MM.1S (cell line): ENCODE measurements at regions not wholly inside any gene's neighbourhood (a gene's known extent, or its start where the extent isn't known, plus 50 kb on each side); places are given as distances from the start of the nearest gene placed in this dataset.

Experiments
- DNase-seq: peaks from one replicate; pipeline ENCODE4 v3.0.0-alpha.2; 2015
- H2AFZ ChIP-seq: fragments of 300-600 bp; sonication (generic); 2 replicates; pipeline ENCODE4 v1.6.0; 2016; ENCODE audit warnings: antibody characterized with exemption, low read length
- H3F3A ChIP-seq: fragments of 300-600 bp; sonication (generic); 2 replicates; pipeline ENCODE4 v1.6.1; 2016; ENCODE audit warnings: mild to moderate bottlenecking, antibody characterized with exemption, low read length, moderate library complexity, mixed read lengths; ENCODE audit not compliant: insufficient read depth
- H3K27ac ChIP-seq: fragments of 300-600 bp; sonication (generic); 2 replicates; pipeline ENCODE4 v1.5.1; 2016; ENCODE audit warnings: mild to moderate bottlenecking, low read length
- H3K27me3 ChIP-seq: fragments of 300-600 bp; sonication (generic); replicated peaks from 2 replicates; pipeline ENCODE4 v1.6.0; 2016; ENCODE audit warnings: low read length; ENCODE audit not compliant: insufficient read depth
- H3K36me3 ChIP-seq: fragments of 300-600 bp; sonication (generic); replicated peaks from 2 replicates; pipeline ENCODE4 v1.6.1; 2016; ENCODE audit warnings: mild to moderate bottlenecking, low read length, mixed read lengths; ENCODE audit not compliant: insufficient read depth
- H3K4me1 ChIP-seq: fragments of 300-600 bp; sonication (generic); 2 replicates; pipeline ENCODE4 v1.6.1; 2016; ENCODE audit warnings: low read length, mixed read lengths
- H3K4me2 ChIP-seq: fragments of 300-600 bp; sonication (generic); 2 replicates; pipeline ENCODE4 v1.6.0; 2016; ENCODE audit warnings: low read depth, low read length
- H3K4me3 ChIP-seq: fragments of 300-600 bp; sonication (generic); 2 replicates; pipeline ENCODE4 v1.5.1; 2016; ENCODE audit warnings: low read length, mixed read lengths
- H3K79me2 ChIP-seq: fragments of 300-600 bp; sonication (generic); 2 replicates; pipeline ENCODE4 v1.6.1; 2016; ENCODE audit warnings: mixed run types, low read length, mixed read lengths
- H3K9ac ChIP-seq: fragments of 300-600 bp; sonication (generic); 2 replicates; pipeline ENCODE4 v1.6.1; 2016; ENCODE audit warnings: low read length, mixed read lengths
- H3K9me2 ChIP-seq: fragments of 300-600 bp; sonication (generic); replicated peaks from 2 replicates; pipeline ENCODE4 v1.6.1; 2016; ENCODE audit warnings: mild to moderate bottlenecking, low read length, mixed read lengths; ENCODE audit not compliant: insufficient read depth
- H3K9me3 ChIP-seq: fragments of 300-600 bp; sonication (generic); replicated peaks from 2 replicates; pipeline ENCODE4 v1.6.1; 2016; ENCODE audit warnings: mild to moderate bottlenecking, low read length, mixed read lengths; ENCODE audit not compliant: insufficient read depth
- H4K20me1 ChIP-seq: fragments of 300-600 bp; sonication (generic); 2 replicates; pipeline ENCODE4 v1.6.1; 2016; ENCODE audit warnings: mild to moderate bottlenecking, low read length, moderate library complexity, mixed read lengths; ENCODE audit not compliant: insufficient read depth
- CTCF ChIP-seq: fragments of 300-600 bp; sonication (generic); IDR thresholded peaks from 2 replicates; pipeline ENCODE4 v1.5.1; 2016; ENCODE audit warnings: antibody characterized with exemption, low read length, mixed read lengths
- EZH2 ChIP-seq: fragments of 300-600 bp; sonication (generic); optimal IDR thresholded peaks from 2 replicates; pipeline ENCODE3; 2017; ENCODE audit warnings: low read depth, mild to moderate bottlenecking, antibody characterized with exemption, low read length, mixed read lengths
- EZH2phosphoT487 ChIP-seq: fragments of 300-600 bp; sonication (generic); IDR thresholded peaks from 2 replicates; pipeline ENCODE4 v1.6.1; 2018; ENCODE audit warnings: antibody characterized with exemption, low read length

GRCh38 chr9:91034521-91034920 is 232.9 kb downstream of the SYK start:
- no peaks in the 10 kb centered on the region for H4K20me1 ChIP-seq
- no peaks in the 10 kb centered on the region for H3K9me3 ChIP-seq
- H2AFZ ChIP-seq = no peak overlapping the region
- peaks cover 42% of the 10 kb centered on the region for H3F3A ChIP-seq
- H3K9me2 ChIP-seq = no peaks in the 10 kb centered on the region
- H3K4me2 ChIP-seq = peak overlapping the region; percentile 80
- no peaks in the 10 kb centered on the region for H3K27me3 ChIP-seq
- H3K4me1 ChIP-seq = peaks cover 50% of the 10 kb centered on the region
- peak overlapping the region; percentile 100 for H3K27ac ChIP-seq
- TF ChIP-seq CTCF (no peak), EZH2 (no peak), EZH2phosphoT487 (no peak)
- no peaks in the 10 kb centered on the region for H3K79me2 ChIP-seq
- H3K9ac ChIP-seq = peak overlapping the region; percentile 91
- no peaks in the 10 kb centered on the region for H3K36me3 ChIP-seq
- peak; percentile 86 for DNase-seq
- peak overlapping the region; percentile 9; the same call in 1 of the 2 replicates for H3K4me3 ChIP-seq

- no peaks in the 10 kb centered on the region for H3K79me2 ChIP-seq
- peak overlapping the region; percentile 26; the same call in 1 of the 2 replicates for H3K4me3 ChIP-seq
- peak overlapping the region; percentile 100 for H3K27ac ChIP-seq
- no peaks in the 10 kb centered on the region for H3K27me3 ChIP-seq
- no peak for TF ChIP-seq EZH2
- no peak for TF ChIP-seq EZH2phosphoT487
- TF ChIP-seq CTCF = no peak
- peak overlapping the region; percentile 80 for H3K4me2 ChIP-seq
- H3K9me3 ChIP-seq = no peaks in the 10 kb centered on the region
- peak overlapping the region; percentile 91 for H3K9ac ChIP-seq
- H2AFZ ChIP-seq = no peak overlapping the region
- H3K36me3 ChIP-seq = no peaks in the 10 kb centered on the region
- peaks cover 50% of the 10 kb centered on the region for H3K4me1 ChIP-seq
- H3F3A ChIP-seq = peaks cover 42% of the 10 kb centered on the region
- peak; percentile 91 for DNase-seq
- no peaks in the 10 kb centered on the region for H3K9me2 ChIP-seq
- H4K20me1 ChIP-seq = no peaks in the 10 kb centered on the region
Observed at GRCh38 chr9:91034976-91035824, 233.6 kb downstream of the SYK start.

GRCh38 chr9:91035825-91036208 is 234.2 kb downstream of the SYK start:
- Histone ChIP-seq H3K9me3 (no peaks in the 10 kb centered on the region), H3K4me1 (peaks cover 50% of the 10 kb centered on the region), H3K79me2 (no peaks in the 10 kb centered on the region), H2AFZ (peak overlapping the region; percentile 36), H3F3A (peaks cover 42% of the 10 kb centered on the region), H3K36me3 (no peaks in the 10 kb centered on the region), H3K9ac (peak overlapping the region; percentile 91), H4K20me1 (no peaks in the 10 kb centered on the region), H3K27me3 (no peaks in the 10 kb centered on the region), H3K4me3 (peak overlapping the region; percentile 26; the same call in 1 of the 2 replicates), H3K27ac (peak overlapping the region; percentile 100), H3K4me2 (peak overlapping the region; percentile 80), H3K9me2 (no peaks in the 10 kb centered on the region)
- TF ChIP-seq CTCF = no peak
- no peak for TF ChIP-seq EZH2
- no peak for TF ChIP-seq EZH2phosphoT487
- DNase-seq = no peak
